Head of caudate nucleus (tissue), 42 donors: ENCODE measurements at regions not wholly inside any gene's neighbourhood (a gene's known extent, or its start where the extent isn't known, plus 50 kb on each side); places are given as distances from the start of the nearest gene placed in this dataset.

Source experiments
- DNase-seq, 42 donors: peaks; one replicate each; pipeline versions ENCODE4 v3.0.0 to v3.0.0-alpha.2; 2020 to 2021; ENCODE audit warnings: mixed read lengths in 7 of 42
- intact Hi-C: fragments of 100-400 bp; cut with DNase I; formaldehyde crosslinking; loops from one replicate; pipeline ENCODE4 v1.15.0; 2022

- DNase-seq: peak in 36 of 42 donors; percentile 4 to 70 (median 43)
- intact Hi-C loops: loop anchor here (10.0 kb wide), 1 partner anchor 144 kb away; the partner anchor contains the start of gene BTG1
Measured at GRCh38 chr12:92288561-92288960, 142.9 kb upstream of the BTG1 start.

- intact Hi-C loops: no loop called here
- no peak for DNase-seq
Measured at GRCh38 chr12:92278378-92278828, 132.8 kb upstream of the BTG1 start.

DNA sequence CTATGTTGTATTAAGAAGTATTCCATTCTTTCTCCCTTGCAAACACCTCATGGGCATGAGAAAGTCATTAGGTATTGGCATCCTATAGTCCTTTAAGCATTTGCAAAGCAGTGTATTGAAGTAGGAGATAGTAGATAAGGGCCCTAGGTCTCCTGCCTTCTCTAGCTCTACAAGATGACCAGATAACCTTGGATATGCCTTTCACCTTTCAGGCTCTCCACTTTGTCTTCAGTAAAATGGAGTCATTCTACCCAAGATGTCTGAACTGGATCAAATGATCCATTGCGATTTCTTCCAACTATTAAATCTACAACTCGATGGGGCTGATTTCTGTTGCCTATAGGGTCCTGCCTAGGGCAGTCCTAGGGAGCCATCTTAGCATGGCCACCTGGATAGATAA is 132.1 kb upstream of the BTG1 start:
- no peak for DNase-seq
- intact Hi-C loops: no loop called here

- DNase-seq: no peak
- intact Hi-C loops: no loop called here
Measured at GRCh38 chr12:92276276-92276675, 130.6 kb upstream of the BTG1 start.

GRCh38 chr12:92275443-92276154 is 130.0 kb upstream of the BTG1 start:
- intact Hi-C loops: no loop called here
- no peak for DNase-seq

DNA sequence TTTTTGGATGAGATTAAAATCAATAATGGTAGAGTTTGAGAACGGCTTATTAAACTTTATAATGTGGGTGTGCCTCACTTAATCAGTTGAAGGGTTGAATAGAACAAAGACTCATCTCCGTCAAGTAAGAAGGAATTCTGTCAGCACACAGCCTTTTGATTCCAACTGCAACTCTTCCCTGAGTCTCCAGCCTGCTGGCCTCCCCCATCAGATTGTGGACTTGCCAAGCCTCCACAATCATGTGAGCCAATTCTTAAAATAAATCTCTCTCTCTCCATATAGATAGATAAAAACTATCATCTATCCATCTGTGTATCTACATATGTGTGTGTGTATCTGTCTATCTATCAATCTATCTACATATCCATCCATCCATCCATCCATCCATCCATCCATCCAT is 127.4 kb upstream of the BTG1 start:
- intact Hi-C loops: no loop called here
- DNase-seq: no peak

GRCh38 chr12:92272061-92272964 is 126.7 kb upstream of the BTG1 start:
- intact Hi-C loops: no loop called here
- DNase-seq: no peak

DNA sequence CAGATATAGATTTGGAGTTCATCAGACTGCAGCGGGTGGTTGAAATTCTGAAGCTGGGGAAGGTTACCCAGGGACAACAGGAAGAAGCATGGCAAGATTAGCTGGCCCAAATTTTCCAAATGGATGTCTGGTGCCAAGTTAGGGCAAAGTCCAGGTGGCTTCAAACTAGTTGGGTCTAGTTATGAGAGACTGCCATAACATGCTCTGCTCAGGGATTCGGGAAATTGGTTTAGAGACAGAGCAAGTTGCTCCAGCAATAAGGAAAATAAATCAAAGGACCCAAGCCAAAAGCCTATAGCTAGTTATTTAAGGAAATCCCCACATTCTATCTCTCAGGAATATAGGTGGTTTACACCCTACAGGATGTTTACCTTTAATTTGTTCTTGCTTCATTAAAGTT is 125.7 kb upstream of the BTG1 start:
- intact Hi-C loops: no loop called here
- DNase-seq: no peak

GRCh38 chr12:92270521-92270920 is 124.9 kb upstream of the BTG1 start:
- DNase-seq: peak in 13 of 42 donors; percentile 7 to 54 (median 19)

DNA sequence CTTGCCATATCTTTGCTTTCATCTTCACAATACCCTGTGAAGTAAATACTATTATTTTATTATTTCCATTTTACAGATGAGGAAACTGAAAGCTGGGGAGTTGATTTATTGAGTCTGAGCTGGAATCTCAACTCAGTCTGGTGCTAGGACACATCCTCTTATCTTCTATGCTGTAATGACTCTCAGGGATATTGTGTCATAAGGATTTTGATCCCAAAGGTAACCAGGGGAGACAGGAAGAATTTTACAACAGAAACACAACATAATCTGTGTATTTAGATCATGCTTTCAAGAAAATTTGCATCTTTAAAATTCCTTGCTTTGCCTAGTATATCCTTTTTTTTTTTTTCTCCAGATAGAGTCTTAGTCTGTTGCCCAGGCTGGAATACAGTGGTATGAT is 123.3 kb upstream of the BTG1 start:
- no peak for DNase-seq
- intact Hi-C loops: no loop called here

More at GRCh38 chr12:92270521-92270920, 124.9 kb upstream of the BTG1 start:
- intact Hi-C loops: no loop called here

GRCh38 chr12:92261692-92262091 is 116.0 kb upstream of the BTG1 start:
- intact Hi-C loops: no loop called here
- DNase-seq: no peak

DNA sequence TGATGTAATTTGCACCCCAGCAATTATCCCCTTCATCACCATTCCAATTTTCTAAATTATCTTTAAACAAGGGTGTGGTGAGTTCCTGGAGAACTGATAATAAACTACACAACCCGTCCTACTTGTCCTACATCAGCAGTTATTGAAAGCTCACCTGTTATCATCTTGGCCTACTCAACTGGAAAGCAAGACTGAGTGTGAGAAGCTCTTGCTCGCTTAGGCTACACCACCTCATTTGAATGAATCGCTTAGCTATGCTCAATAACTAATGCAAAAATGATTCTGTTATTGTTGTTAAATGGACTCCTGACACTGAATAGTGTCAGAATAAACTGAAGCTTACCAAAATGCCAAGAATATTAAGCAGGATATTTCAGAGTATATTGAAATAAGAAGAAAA is 115.4 kb upstream of the BTG1 start:
- intact Hi-C loops: no loop called here
- DNase-seq: no peak

GRCh38 chr12:92259696-92260251 is 114.1 kb upstream of the BTG1 start:
- no peak for DNase-seq
- intact Hi-C loops: no loop called here

GRCh38 chr12:92259291-92259690 is 113.6 kb upstream of the BTG1 start:
- intact Hi-C loops: no loop called here
- no peak for DNase-seq

DNA sequence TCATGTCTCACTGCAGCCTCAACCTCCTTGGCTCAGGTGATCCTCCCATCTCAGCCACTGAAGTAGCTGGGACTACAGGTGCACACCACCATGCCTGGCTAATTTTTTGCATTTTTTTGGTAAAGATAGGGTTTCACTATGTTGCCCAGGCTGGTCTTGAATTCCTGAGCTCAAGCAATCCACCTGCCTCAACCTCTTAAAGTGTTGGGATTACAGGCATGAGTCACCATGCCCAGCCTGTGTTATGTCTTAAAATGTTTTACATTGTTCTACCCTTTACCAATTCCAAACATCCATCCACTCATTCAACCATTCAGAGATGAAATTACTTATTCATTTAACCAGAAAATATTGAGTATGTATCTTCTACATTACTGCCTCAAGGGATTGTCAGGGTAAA is 111.6 kb upstream of the BTG1 start:
- no peak for DNase-seq
- intact Hi-C loops: no loop called here

GRCh38 chr12:92255741-92256140 is 110.1 kb upstream of the BTG1 start:
- no peak for DNase-seq
- intact Hi-C loops: no loop called here

DNA sequence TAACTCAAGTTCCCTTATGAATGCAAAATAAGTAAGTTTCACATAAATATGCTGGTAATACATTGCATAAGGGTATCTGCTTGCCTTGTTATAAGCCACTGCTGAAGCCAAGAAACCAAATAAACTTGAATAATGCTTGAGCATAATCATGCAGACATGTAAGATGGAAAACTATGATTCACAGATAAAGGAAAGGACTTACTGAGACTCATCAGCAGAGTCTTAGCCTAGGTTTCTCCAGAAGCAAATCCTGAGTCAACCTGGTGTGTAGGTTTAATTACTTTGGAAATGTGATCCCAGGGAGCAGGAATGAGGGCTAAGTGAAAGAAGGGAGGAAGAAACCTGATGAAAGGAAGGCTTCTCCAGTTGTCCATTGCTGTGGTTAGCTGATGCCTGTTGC is 107.7 kb upstream of the BTG1 start:
- DNase-seq: no peak
- intact Hi-C loops: no loop called here

DNA sequence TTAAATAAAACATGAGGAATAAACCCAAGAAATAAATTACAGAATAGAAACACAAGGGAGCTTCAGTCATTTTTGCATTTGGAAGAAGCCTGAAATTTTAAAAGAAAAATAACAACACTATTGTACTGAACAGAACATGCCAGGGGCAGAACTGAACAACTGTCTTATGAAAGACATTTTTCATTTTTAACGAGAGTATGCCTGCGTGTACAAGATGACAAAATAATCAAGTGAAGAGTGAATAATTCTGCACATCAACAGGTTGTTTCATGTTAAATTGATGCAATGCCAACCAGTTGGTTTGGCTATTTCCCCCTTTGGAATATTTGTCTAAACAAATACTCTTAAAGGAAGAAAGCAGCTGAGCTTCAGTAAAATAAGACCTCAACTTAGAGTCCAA is 103.3 kb upstream of the BTG1 start:
- intact Hi-C loops: no loop called here
- no peak for DNase-seq

GRCh38 chr12:92244036-92244435 is 98.4 kb upstream of the BTG1 start:
- DNase-seq: peak in 3 of 42 donors; percentile 14 to 35 (median 24)
- intact Hi-C loops: no loop called here

DNA sequence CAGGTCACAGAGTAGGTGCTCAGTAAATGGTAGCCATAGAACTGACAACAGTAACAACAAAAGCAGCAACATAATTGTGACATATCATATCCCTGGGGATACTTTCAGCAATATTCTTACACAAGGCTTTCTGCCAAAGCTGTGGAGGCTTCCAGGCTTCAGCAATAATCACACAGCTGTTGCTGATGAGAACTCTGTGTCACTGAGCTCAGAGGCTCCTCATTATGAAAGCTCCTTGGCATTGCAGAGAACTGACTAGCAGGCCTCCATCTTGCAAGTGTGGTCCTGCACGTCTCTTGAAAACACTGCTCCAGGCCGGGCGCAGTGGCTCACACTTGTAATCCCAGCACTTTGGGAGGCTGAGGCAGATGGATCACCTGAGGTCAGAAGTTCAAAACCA is 97.3 kb upstream of the BTG1 start:
- no peak for DNase-seq

More for the DNA sequence above, 97.3 kb upstream of the BTG1 start:
- intact Hi-C loops: no loop called here
